Thyroid gland (tissue), 4 donors: ENCODE measurements at regions not wholly inside any gene's neighbourhood (a gene's known extent, or its start where the extent isn't known, plus 50 kb on each side); places are given as distances from the start of the nearest gene placed in this dataset.

Source experiments
- DNase-seq, 2 donors: peaks; one replicate each; pipeline ENCODE4 v3.0.0-alpha.2; 2019
- H3K27ac ChIP-seq, 3 donors: fragments of 200-600 bp; sonication (generic); 1 replicate in 2 of 3; 2 replicates in 1 of 3; pipeline ENCODE4 v1.5.1; 2016 to 2019; ENCODE audit warnings: mild to moderate bottlenecking in 1 of 3, moderate library complexity in 1 of 3
- H3K27me3 ChIP-seq: fragments of 200-600 bp; sonication (generic); one replicate; pipeline ENCODE4 v1.5.1; 2019
- H3K36me3 ChIP-seq, 2 donors: fragments of 200-600 bp; sonication (generic); one replicate each; pipeline ENCODE4 v1.5.1; 2016 to 2019
- H3K4me1 ChIP-seq, 2 donors: fragments of 200-600 bp; sonication (generic); one replicate each; pipeline ENCODE4 v1.5.1; 2017 to 2019
- H3K4me3 ChIP-seq, 3 donors: fragments of 200-600 bp; sonication (generic); replicated peaks in 1 of 3; 1 replicate in 2 of 3; 2 replicates in 1 of 3; pipeline ENCODE4 v1.5.1; 2016; ENCODE audit warnings: mild to moderate bottlenecking in 1 of 3
- H3K9me3 ChIP-seq: fragments of 200-600 bp; sonication (generic); one replicate; pipeline ENCODE4 v1.5.1; 2017
- CTCF ChIP-seq, 6 experiments: fragments of 200-600 bp in 3 of 6; fragments of 450-650 bp in 3 of 6; sonication (generic) in 3 of 6; IDR thresholded peaks; one replicate each; pipeline ENCODE4 v1.5.1; 2016 to 2019; ENCODE audit warnings: antibody characterized with exemption in 6 of 6, mild to moderate bottlenecking in 2 of 6, inconsistent platforms in 1 of 6, moderate library complexity in 1 of 6
- POLR2A ChIP-seq, 2 donors: fragments of 450-650 bp; IDR thresholded peaks; one replicate each; pipeline ENCODE4 v1.6.1; 2017; ENCODE audit warnings: antibody characterized with exemption in 2 of 2, mild to moderate bottlenecking in 2 of 2, moderate library complexity in 1 of 2
- WGBS, 2 donors: methylation state at CpG; one replicate each; pipeline ENCODE4 v1.1.5; 2017; 5-methylcytosine and 5-hydroxymethylcytosine counted together
- intact Hi-C: fragments of 100-400 bp; cut with DNase I; formaldehyde crosslinking; loops from one replicate; pipeline ENCODE4 v1.15.1; 2023

DNA sequence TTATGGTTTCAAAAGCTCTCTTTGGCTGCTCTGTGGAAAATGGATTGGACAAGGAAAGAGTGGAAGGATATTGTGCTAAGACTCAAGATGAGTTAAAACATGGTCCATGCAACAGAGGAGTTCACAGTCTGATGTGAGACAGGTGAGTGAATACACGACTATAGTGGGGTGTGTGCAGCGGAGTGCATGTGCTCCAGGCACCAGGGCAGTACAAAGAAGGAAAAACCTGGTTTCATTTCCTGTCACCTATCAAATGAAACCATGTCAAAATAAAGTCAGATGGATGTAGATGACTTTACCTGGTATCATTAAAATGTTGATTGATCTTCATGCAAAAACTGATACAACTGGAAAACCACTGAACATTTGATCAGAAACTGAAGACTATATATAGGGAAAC, 241.0 kb upstream of the RASGEF1B start:
- Histone ChIP-seq H3K27ac (no peak overlapping the region), H3K27me3 (no peaks in the 10 kb centered on the region), H3K9me3 (no peaks in the 10 kb centered on the region), H3K4me1 (peaks cover 0 to 4% of the 10 kb centered on the region in 2 donors), H3K36me3 (no peaks in the 10 kb centered on the region), H3K4me3 (no peak overlapping the region)
- DNase-seq, result no peak
- no peak for TF ChIP-seq CTCF (IDR thresholded peaks at IDR 0.05)
- TF ChIP-seq POLR2A (IDR thresholded peaks at IDR 0.05), result no peak
- 85 to 88% methylated on average over 2 of the region's 2 CpGs for WGBS, 2 donors
- intact Hi-C loops, result no loop called here

GRCh38 chr4:81704461-81704860, 232.8 kb upstream of the RASGEF1B start:
- no peak for TF ChIP-seq CTCF (IDR thresholded peaks at IDR 0.05)
- no peak for TF ChIP-seq POLR2A (IDR thresholded peaks at IDR 0.05)
- Histone ChIP-seq H3K36me3 (no peaks in the 10 kb centered on the region), H3K4me3 (no peak overlapping the region), H3K9me3 (no peaks in the 10 kb centered on the region), H3K27me3 (no peaks in the 10 kb centered on the region), H3K27ac (no peak overlapping the region), H3K4me1 (no peaks in the 10 kb centered on the region)
- intact Hi-C loops, result no loop called here
- WGBS, 2 donors, result 70 to 73% methylated on average over 2 of the region's 2 CpGs
- no peak for DNase-seq

DNA sequence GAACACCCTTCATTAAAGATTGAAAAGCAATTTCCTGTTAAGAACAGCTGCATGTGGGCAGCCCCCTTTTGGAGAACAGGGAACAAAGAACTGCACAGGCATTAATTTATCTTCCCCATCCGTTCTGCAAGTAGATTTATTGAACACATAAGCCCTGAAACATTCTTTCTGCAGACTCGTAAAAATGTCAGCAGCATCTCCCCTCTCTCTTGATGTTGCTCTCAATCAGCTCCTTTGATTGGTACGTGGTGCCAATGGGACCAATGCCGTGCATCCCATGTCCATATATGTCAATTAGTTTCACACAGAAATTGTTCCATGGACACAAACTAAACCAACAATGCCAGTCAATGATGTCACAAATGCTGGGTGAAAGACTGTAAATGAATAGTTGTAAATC, 228.5 kb upstream of the RASGEF1B start:
- no peak for TF ChIP-seq CTCF (IDR thresholded peaks at IDR 0.05)
- TF ChIP-seq POLR2A (IDR thresholded peaks at IDR 0.05), result no peak
- no peak overlapping the region for H3K27ac ChIP-seq
- no peaks in the 10 kb centered on the region for H3K36me3 ChIP-seq
- no peaks in the 10 kb centered on the region for H3K27me3 ChIP-seq
- 90 to 96% methylated on average over 4 of the region's 4 CpGs for WGBS, 2 donors
- no peaks in the 10 kb centered on the region for H3K4me1 ChIP-seq
- intact Hi-C loops, result no loop called here
- no peak overlapping the region for H3K4me3 ChIP-seq
- H3K9me3 ChIP-seq, result no peaks in the 10 kb centered on the region
- no peak for DNase-seq

- H3K27ac ChIP-seq, result no peak overlapping the region
- no peaks in the 10 kb centered on the region for H3K4me1 ChIP-seq
- WGBS, 2 donors, result 85 to 86% methylated on average over 6 of the region's 6 CpGs
- no peaks in the 10 kb centered on the region for H3K9me3 ChIP-seq
- H3K4me3 ChIP-seq, result no peak overlapping the region
- no peaks in the 10 kb centered on the region for H3K27me3 ChIP-seq
- no peak for TF ChIP-seq POLR2A (IDR thresholded peaks at IDR 0.05)
- no peak for TF ChIP-seq CTCF (IDR thresholded peaks at IDR 0.05)
- intact Hi-C loops, result no loop called here
- DNase-seq, result no peak
- no peaks in the 10 kb centered on the region for H3K36me3 ChIP-seq
Measured at GRCh38 chr4:81698538-81699296, 227.0 kb upstream of the RASGEF1B start.

- 82 to 86% methylated on average over 5 of the region's 5 CpGs for WGBS, 2 donors
- intact Hi-C loops, result no loop called here
- no peak for TF ChIP-seq POLR2A (IDR thresholded peaks at IDR 0.05)
- TF ChIP-seq CTCF (IDR thresholded peaks at IDR 0.05), result no peak
- no peaks in the 10 kb centered on the region for H3K4me1 ChIP-seq
- H3K9me3 ChIP-seq, result no peaks in the 10 kb centered on the region
- no peak overlapping the region for H3K27ac ChIP-seq
- H3K27me3 ChIP-seq, result no peaks in the 10 kb centered on the region
- H3K36me3 ChIP-seq, result no peaks in the 10 kb centered on the region
- H3K4me3 ChIP-seq, result no peak overlapping the region
- DNase-seq, result no peak
Measured at GRCh38 chr4:81694176-81694913, 222.6 kb upstream of the RASGEF1B start.
